ENCODE measurements at regions not wholly inside any gene's neighbourhood (a gene's known extent, or its start where the extent isn't known, plus 50 kb on each side); places are given as distances from the start of the nearest gene placed in this dataset.
A peak's percentile ranks its signal among the peaks of the same experiment; 100 is the strongest.

- DNase-seq (ENCODE audit: low read depth) = peak; percentile 9
- TF ChIP-seq MAX (IDR thresholded peaks at IDR 0.05; ENCODE audit: low read depth, low read length) (no peak), CTCF (IDR thresholded peaks at IDR 0.05; ENCODE audit: low read depth, low read length) (peak; percentile 4)
- H3K4me3 ChIP-seq (ENCODE audit: low read depth, low read length) = no peak overlapping the region
These were observed 79.7 kb upstream of the CHODL start for GRCh38 chr21:18164933-18165332.

GRCh38 chr21:18164483-18164882, 80.2 kb upstream of the CHODL start:
- TF ChIP-seq POLR2A (IDR thresholded peaks at IDR 0.05; ENCODE audit: extremely low read depth, insufficient read length) (no peak), MAX (IDR thresholded peaks at IDR 0.05; ENCODE audit: low read depth, low read length) (no peak), MYC (IDR thresholded peaks at IDR 0.05; ENCODE audit: low read depth, low read length) (no peak), CTCF (IDR thresholded peaks at IDR 0.05; ENCODE audit: low read depth, low read length) (no peak)
- H3K4me3 ChIP-seq (ENCODE audit: low read depth, low read length) = no peak overlapping the region
- no peak for DNase-seq (ENCODE audit: low read depth)

- TF ChIP-seq POLR2A (IDR thresholded peaks at IDR 0.05; ENCODE audit: extremely low read depth, insufficient read length) (no peak), MYC (IDR thresholded peaks at IDR 0.05; ENCODE audit: low read depth, low read length) (no peak), MAX (IDR thresholded peaks at IDR 0.05; ENCODE audit: low read depth, low read length) (no peak), CTCF (IDR thresholded peaks at IDR 0.05; ENCODE audit: low read depth, low read length) (no peak)
- no peak for DNase-seq (ENCODE audit: low read depth)
- no peak overlapping the region for H3K4me3 ChIP-seq (ENCODE audit: low read depth, low read length)
These were observed 80.7 kb upstream of the CHODL start for GRCh38 chr21:18163956-18164355.

GRCh38 chr21:18161841-18162240, 82.8 kb upstream of the CHODL start:
- no peak for DNase-seq (ENCODE audit: low read depth)
- H3K4me3 ChIP-seq (ENCODE audit: low read depth, low read length) = no peak overlapping the region
- TF ChIP-seq POLR2A (IDR thresholded peaks at IDR 0.05; ENCODE audit: extremely low read depth, insufficient read length) = no peak
- no peak for TF ChIP-seq MAX (IDR thresholded peaks at IDR 0.05; ENCODE audit: low read depth, low read length)
- no peak for TF ChIP-seq MYC (IDR thresholded peaks at IDR 0.05; ENCODE audit: low read depth, low read length)
- TF ChIP-seq CTCF (IDR thresholded peaks at IDR 0.05; ENCODE audit: low read depth, low read length) = no peak

DNA sequence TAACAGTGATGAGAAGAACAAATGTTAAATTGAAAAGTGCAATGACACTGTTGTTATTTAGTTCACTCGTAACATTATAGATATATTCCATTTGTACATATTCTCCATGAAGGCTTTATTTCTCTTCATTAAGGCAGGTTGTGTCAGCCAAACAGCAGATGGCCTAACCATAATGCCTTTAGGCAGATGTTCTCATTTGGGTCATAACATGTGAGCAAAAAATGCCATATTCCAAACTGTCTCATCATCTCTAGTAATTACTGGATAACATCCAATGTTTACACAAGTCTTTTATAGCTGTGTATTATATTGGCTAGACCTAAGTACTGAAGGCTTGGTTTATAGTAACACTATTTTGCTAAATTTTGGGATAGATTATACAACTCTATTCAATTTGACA, 87.2 kb upstream of the CHODL start:
- TF ChIP-seq MAX (IDR thresholded peaks at IDR 0.05; ENCODE audit: low read depth, low read length) = no peak
- TF ChIP-seq POLR2A (IDR thresholded peaks at IDR 0.05; ENCODE audit: extremely low read depth, insufficient read length) = no peak
- TF ChIP-seq MYC (IDR thresholded peaks at IDR 0.05; ENCODE audit: low read depth, low read length) = no peak
- no peak for TF ChIP-seq CTCF (IDR thresholded peaks at IDR 0.05; ENCODE audit: low read depth, low read length)
- no peak for DNase-seq (ENCODE audit: low read depth)

More for the DNA sequence above, 87.2 kb upstream of the CHODL start:
- no peak overlapping the region for H3K4me3 ChIP-seq (ENCODE audit: low read depth, low read length)
